ENCODE measurements at regions not wholly inside any gene's neighbourhood (a gene's known extent, or its start where the extent isn't known, plus 50 kb on each side); places are given as distances from the start of the nearest gene placed in this dataset.

DNA sequence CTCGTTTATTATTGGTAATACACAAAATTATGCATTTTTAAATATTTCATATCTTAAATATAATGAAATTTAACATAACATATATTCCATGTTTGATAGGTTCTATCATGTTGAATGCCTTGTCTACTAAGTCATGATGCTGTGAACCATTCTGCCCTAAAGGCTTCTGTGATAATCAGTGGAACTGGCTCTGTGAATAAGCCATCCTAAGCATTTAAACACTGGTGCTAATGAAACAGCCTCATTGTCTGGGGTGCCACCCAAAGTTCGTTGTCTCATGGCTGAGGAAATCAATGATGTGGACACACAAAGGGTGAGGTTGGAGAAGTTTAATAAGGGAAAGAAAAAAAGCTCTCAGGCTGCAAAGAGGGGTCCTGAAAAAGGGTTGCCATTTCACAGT, 264.7 kb upstream of the ZRANB2 start:
- no peak for TF ChIP-seq POLR2A (IDR thresholded peaks at IDR 0.05; ENCODE audit: low read depth)
- TF ChIP-seq, protein P1, sequence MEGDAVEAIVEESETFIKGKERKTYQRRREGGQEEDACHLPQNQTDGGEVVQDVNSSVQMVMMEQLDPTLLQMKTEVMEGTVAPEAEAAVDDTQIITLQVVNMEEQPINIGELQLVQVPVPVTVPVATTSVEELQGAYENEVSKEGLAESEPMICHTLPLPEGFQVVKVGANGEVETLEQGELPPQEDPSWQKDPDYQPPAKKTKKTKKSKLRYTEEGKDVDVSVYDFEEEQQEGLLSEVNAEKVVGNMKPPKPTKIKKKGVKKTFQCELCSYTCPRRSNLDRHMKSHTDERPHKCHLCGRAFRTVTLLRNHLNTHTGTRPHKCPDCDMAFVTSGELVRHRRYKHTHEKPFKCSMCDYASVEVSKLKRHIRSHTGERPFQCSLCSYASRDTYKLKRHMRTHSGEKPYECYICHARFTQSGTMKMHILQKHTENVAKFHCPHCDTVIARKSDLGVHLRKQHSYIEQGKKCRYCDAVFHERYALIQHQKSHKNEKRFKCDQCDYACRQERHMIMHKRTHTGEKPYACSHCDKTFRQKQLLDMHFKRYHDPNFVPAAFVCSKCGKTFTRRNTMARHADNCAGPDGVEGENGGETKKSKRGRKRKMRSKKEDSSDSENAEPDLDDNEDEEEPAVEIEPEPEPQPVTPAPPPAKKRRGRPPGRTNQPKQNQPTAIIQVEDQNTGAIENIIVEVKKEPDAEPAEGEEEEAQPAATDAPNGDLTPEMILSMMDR (IDR thresholded peaks at IDR 0.05) = no peak
- no peak for TF ChIP-seq EP300 (IDR thresholded peaks at IDR 0.05)
- H3K4me1 ChIP-seq = no peaks in the 10 kb centered on the region
- no peaks in the 10 kb centered on the region for H3K36me3 ChIP-seq
- H3K9me3 ChIP-seq = peaks cover 0 to 7% (median 0%) of the 10 kb centered on the region in 4 donors
- whole genome bisulfite sequencing = 78% methylated on average over 2 of the region's 2 CpGs
- DNase-seq (ENCODE audit: extremely low spot score) = no peak
- H3K27me3 ChIP-seq = no peaks in the 10 kb centered on the region
- no peak overlapping the region for H3K4me3 ChIP-seq
- H3K27ac ChIP-seq (replicated peaks in 1 of 4) = no peak overlapping the region
- intact Hi-C loops (cut with DNase I) = no loop called here

DNA sequence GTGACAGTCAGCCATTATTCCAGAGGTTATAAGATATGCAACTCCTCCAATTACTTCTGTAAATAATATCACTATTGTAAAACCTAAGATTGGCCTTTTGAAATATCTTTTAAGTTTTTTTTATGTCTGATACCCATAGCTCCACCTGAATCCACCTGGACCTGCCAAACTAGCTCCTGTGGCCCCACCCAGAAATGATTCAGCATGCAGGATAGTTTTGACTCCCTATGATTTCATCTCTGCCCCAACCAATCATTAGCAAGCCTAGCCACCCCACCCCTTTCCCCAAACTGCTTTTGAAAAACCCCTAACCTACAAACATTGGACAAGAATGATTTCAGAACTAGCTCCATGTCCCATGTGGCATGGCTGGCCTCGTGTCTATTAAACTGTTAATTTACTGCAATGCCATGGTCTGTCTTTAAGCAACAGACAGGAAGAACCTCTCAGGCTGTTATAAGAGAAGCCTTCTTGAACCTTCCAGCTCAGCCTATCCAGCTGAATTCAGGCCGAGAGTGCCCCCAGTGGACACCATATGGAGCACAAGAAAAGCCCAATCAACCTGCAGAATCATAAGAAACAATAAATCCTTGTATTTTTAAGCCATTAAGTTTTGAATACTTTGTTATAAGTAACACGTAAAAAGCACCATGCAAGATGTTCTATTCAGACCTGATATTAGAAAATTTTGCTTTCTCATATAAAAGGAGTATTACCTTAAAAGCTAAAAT, 263.0 kb upstream of the ZRANB2 start:
- Histone ChIP-seq H3K4me1 (no peaks in the 10 kb centered on the region), H3K27ac (replicated peaks in 1 of 4) (no peak overlapping the region), H3K36me3 (no peaks in the 10 kb centered on the region), H3K27me3 (no peaks in the 10 kb centered on the region), H3K9me3 (peaks cover 0 to 9% (median 0%) of the 10 kb centered on the region in 4 donors), H3K4me3 (no peak overlapping the region)
- DNase-seq (ENCODE audit: extremely low spot score) = no peak
- WGBS = 71% methylated on average over 2 of the region's 3 CpGs
- TF ChIP-seq POLR2A (IDR thresholded peaks at IDR 0.05; ENCODE audit: low read depth) = no peak
- no peak for TF ChIP-seq EP300 (IDR thresholded peaks at IDR 0.05)
- TF ChIP-seq POLR2AphosphoS5 (IDR thresholded peaks at IDR 0.05) = no peak
- TF ChIP-seq, protein P1 (IDR thresholded peaks at IDR 0.05) = no peak
- intact Hi-C loops (cut with DNase I) = no loop called here

DNA sequence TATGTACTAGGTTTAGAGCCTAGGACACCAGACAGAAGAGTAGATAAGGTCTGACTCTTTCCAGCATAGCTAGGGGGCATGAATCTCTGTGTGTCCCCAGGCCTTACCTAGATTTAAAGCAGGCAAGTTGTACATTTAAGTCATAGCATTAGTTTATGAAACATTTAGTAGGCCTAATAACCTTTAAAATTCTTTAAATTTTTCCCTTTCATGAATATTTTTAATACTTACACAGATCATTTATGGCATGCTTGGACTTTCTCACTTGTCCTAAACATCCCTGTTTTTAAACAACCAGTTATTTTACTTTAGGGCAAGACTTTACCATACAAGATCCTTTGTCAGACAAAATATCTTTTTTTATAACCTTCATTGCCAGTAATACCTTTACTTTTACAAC, 258.4 kb upstream of the ZRANB2 start:
- no peaks in the 10 kb centered on the region for H3K27me3 ChIP-seq
- H3K36me3 ChIP-seq = no peaks in the 10 kb centered on the region
- H3K27ac ChIP-seq (replicated peaks in 1 of 4) = no peak overlapping the region
- H3K4me3 ChIP-seq = no peak overlapping the region
- no peak for DNase-seq (ENCODE audit: extremely low spot score)
- TF ChIP-seq, protein P1 (IDR thresholded peaks at IDR 0.05) = no peak
- TF ChIP-seq POLR2A (IDR thresholded peaks at IDR 0.05; ENCODE audit: low read depth) = no peak
- no peak for TF ChIP-seq POLR2AphosphoS5 (IDR thresholded peaks at IDR 0.05)
- no peak for TF ChIP-seq EP300 (IDR thresholded peaks at IDR 0.05)
- intact Hi-C loops (cut with DNase I) = no loop called here
- H3K4me1 ChIP-seq = no peaks in the 10 kb centered on the region
- H3K9me3 ChIP-seq = peaks cover 0 to 10% (median 0%) of the 10 kb centered on the region in 4 donors

- Histone ChIP-seq H3K9me3 (peaks cover 0 to 10% (median 0%) of the 10 kb centered on the region in 4 donors), H3K27ac (replicated peaks in 1 of 4) (no peak overlapping the region), H3K27me3 (no peaks in the 10 kb centered on the region), H3K4me3 (no peak overlapping the region), H3K36me3 (no peaks in the 10 kb centered on the region), H3K4me1 (no peaks in the 10 kb centered on the region)
- DNase-seq (ENCODE audit: extremely low spot score) = no peak
- TF ChIP-seq POLR2A (IDR thresholded peaks at IDR 0.05; ENCODE audit: low read depth) (no peak), EP300 (IDR thresholded peaks at IDR 0.05) (no peak), POLR2AphosphoS5 (IDR thresholded peaks at IDR 0.05) (no peak)
- TF ChIP-seq, protein P1 (IDR thresholded peaks at IDR 0.05) = no peak
- intact Hi-C loops (cut with DNase I) = no loop called here
Observed at GRCh38 chr1:71330991-71331390, 250.2 kb upstream of the ZRANB2 start.
